ENCODE measurements at regions not wholly inside any gene's neighbourhood (a gene's known extent, or its start where the extent isn't known, plus 50 kb on each side); places are given as distances from the start of the nearest gene placed in this dataset.
"Not testable (repeated sequence)": the region's sequence is repeated elsewhere in the genome, so short reads cannot be mapped to it uniquely, and the experiment has no call there.

GRCh38 chr6:84892671-84893070 lies 128.3 kb upstream of the TBX18 start:
- Histone ChIP-seq H3K4me3 (no peak overlapping the region), H3K27ac (no peak overlapping the region), H3K27me3 (no peaks in the 10 kb centered on the region), H3K4me1 (no peaks in the 10 kb centered on the region), H3K36me3 (replicated peaks in 1 of 2; ENCODE audit: insufficient read depth in 1 of 2, low read depth in 2 of 2) (no peaks in the 10 kb centered on the region), H3K9me3 (no peaks in the 10 kb centered on the region)
- TF ChIP-seq CTCF (IDR thresholded peaks at IDR 0.05): no peak
- TF ChIP-seq POLR2A (IDR thresholded peaks at IDR 0.05): no peak
- DNase-seq: no peak
- no peak for ATAC-seq
- 58 to 69% methylated on average over 1 of the region's 1 CpG for WGBS, 2 donors
- intact Hi-C loops (cut with DNase I): no loop called here

- WGBS, 2 donors: 73 to 75% methylated on average over 10 of the region's 10 CpGs
- DNase-seq (no peak), ATAC-seq (no peak)
- H3K4me1 ChIP-seq: no peaks in the 10 kb centered on the region
- intact Hi-C loops (cut with DNase I): no loop called here
- no peak for TF ChIP-seq POLR2A (IDR thresholded peaks at IDR 0.05)
- TF ChIP-seq CTCF (IDR thresholded peaks at IDR 0.05): no peak
- no peaks in the 10 kb centered on the region for H3K36me3 ChIP-seq (replicated peaks in 1 of 2; ENCODE audit: insufficient read depth in 1 of 2, low read depth in 2 of 2)
- no peak overlapping the region for H3K4me3 ChIP-seq
- no peaks in the 10 kb centered on the region for H3K27me3 ChIP-seq
- no peaks in the 10 kb centered on the region for H3K9me3 ChIP-seq
- H3K27ac ChIP-seq: no peak overlapping the region
These were observed 118.7 kb upstream of the TBX18 start for GRCh38 chr6:84882768-84883766.

DNA sequence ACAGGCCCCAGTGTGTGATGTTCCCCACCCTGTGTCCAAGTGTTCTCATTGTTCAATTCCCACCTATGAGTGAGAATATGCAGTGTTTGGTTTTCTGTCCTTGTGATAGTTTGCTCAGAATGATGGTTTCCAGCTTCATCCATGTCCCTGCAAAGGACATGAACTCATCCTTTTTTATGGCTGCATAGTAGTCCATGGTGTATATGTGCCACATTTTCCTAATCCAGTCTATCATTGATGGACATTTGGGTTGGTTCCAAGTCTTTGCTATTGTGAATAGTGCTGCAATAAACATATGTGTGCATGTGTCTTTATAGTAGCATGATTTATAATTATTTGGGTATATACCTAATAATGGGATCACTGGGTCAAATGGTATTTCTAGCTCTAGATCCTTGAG lies 115.0 kb upstream of the TBX18 start:
- H3K27ac ChIP-seq; H3K4me1 ChIP-seq; DNase-seq; H3K36me3 ChIP-seq (replicated peaks in 1 of 2; ENCODE audit: insufficient read depth in 1 of 2, low read depth in 2 of 2); H3K27me3 ChIP-seq; ATAC-seq; H3K9me3 ChIP-seq; intact Hi-C loops (cut with DNase I); H3K4me3 ChIP-seq: not testable (repeated sequence)

GRCh38 chr6:84877515-84878210 lies 113.3 kb upstream of the TBX18 start:
- no peak overlapping the region for H3K27ac ChIP-seq
- H3K4me3 ChIP-seq: no peak overlapping the region
- intact Hi-C loops (cut with DNase I): no loop called here
- ATAC-seq (no peak), DNase-seq (no peak)
- no peaks in the 10 kb centered on the region for H3K36me3 ChIP-seq (replicated peaks in 1 of 2; ENCODE audit: insufficient read depth in 1 of 2, low read depth in 2 of 2)
- H3K9me3 ChIP-seq: no peaks in the 10 kb centered on the region
- WGBS, 2 donors: 21 to 35% methylated on average over 3 of the region's 3 CpGs
- TF ChIP-seq POLR2A (IDR thresholded peaks at IDR 0.05) (no peak), CTCF (IDR thresholded peaks at IDR 0.05) (no peak)
- H3K4me1 ChIP-seq: no peaks in the 10 kb centered on the region
- no peaks in the 10 kb centered on the region for H3K27me3 ChIP-seq

DNA sequence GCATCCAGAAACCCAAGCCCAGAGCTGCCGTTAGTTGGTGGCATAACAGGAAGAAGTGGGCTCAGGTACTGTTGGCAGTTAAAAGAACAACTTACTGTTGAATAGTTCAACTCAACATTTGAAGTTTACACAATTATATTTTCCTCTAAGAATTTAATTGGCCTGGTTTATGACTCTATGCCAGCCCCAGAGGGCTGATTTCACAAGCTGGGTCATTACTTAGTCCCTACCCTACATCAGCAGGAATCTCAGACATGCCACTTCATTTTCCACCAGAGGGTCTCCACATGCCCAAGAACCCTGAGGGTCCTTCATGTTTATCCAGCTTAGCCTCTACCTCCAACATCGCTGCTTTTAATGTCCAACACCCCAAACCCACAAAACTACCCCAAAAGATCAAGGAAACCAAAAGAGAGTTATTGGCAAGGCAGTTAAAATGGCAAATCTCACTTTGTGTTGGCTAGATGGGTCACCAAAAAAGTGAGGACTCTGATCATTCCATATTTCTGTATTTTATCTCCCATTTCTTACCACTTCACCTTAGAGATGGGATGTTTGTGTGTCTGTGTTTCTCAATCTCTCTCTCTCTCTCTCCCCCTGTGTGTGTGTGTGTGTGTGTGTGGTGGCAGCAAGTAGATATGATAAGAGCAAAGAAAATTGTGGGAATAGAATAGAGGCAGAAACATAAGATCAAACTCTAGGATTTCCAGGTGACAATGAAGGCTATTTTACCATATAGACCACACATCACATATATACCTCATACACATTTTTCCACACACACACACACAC lies 112.5 kb upstream of the TBX18 start:
- intact Hi-C loops (cut with DNase I): no loop called here

More for the DNA sequence above, 112.5 kb upstream of the TBX18 start:
- Histone ChIP-seq H3K4me1 (no peaks in the 10 kb centered on the region), H3K4me3 (no peak overlapping the region), H3K36me3 (replicated peaks in 1 of 2; ENCODE audit: insufficient read depth in 1 of 2, low read depth in 2 of 2) (no peaks in the 10 kb centered on the region), H3K27ac (no peak overlapping the region), H3K9me3 (no peaks in the 10 kb centered on the region), H3K27me3 (no peaks in the 10 kb centered on the region)
- ATAC-seq (no peak), DNase-seq (no peak)
- TF ChIP-seq POLR2A (IDR thresholded peaks at IDR 0.05) (no peak), CTCF (IDR thresholded peaks at IDR 0.05) (no peak)
- 78 to 82% methylated on average over 2 of the region's 2 CpGs for WGBS, 2 donors
